SK-N-SH treated with all-trans-retinoic acid at 6 μM for 48 hours (cell line): ENCODE measurements at regions not wholly inside any gene's neighbourhood (a gene's known extent, or its start where the extent isn't known, plus 50 kb on each side); places are given as distances from the start of the nearest gene placed in this dataset.

Experiments
- ARNTL ChIP-seq: fragments of 450-650 bp; formaldehyde crosslinking; IDR thresholded peaks from 2 replicates; pipeline ENCODE4 v1.5.0; 2020; ENCODE audit warnings: low read depth, mild to moderate bottlenecking, moderate library complexity, borderline replicate concordance
- CREB5 ChIP-seq: fragments of 250-450 bp; sonication (Bioruptor Pico); IDR thresholded peaks from 2 replicates; pipeline ENCODE4 v1.5.1; 2020; ENCODE audit warnings: low read depth, mild to moderate bottlenecking, moderate library complexity
- CSDC2 ChIP-seq: fragments of 250-450 bp; sonication (Bioruptor Pico); IDR thresholded peaks from 2 replicates; pipeline ENCODE4 v1.5.0; 2020; ENCODE audit warnings: mild to moderate bottlenecking, moderate library complexity
- OSR1 ChIP-seq: fragments of 250-450 bp; sonication (Bioruptor Pico); IDR thresholded peaks from 2 replicates; pipeline ENCODE4 v1.8.0; 2022; ENCODE audit warnings: moderate library complexity, mild to moderate bottlenecking, inconsistent platforms
- PATZ1 ChIP-seq: fragments of 250-450 bp; sonication (Bioruptor Pico); IDR thresholded peaks from 2 replicates; pipeline ENCODE4 v1.8.0; 2020; ENCODE audit warnings: mild to moderate bottlenecking, moderate library complexity, borderline replicate concordance
- RARB ChIP-seq: fragments of 250-450 bp; sonication (Bioruptor Pico); IDR thresholded peaks from 2 replicates; pipeline ENCODE4 v1.8.0; 2021; ENCODE audit warnings: mild to moderate bottlenecking, moderate library complexity
- SNAI2 ChIP-seq: fragments of 250-450 bp; sonication (Bioruptor Pico); IDR thresholded peaks from 2 replicates; pipeline ENCODE4 v1.5.0; 2020; ENCODE audit warnings: mild to moderate bottlenecking, moderate library complexity
- TCF4 ChIP-seq: fragments of 250-450 bp; sonication (Bioruptor Pico); IDR thresholded peaks from 2 replicates; pipeline ENCODE4 v1.8.0; 2021; ENCODE audit warnings: mild to moderate bottlenecking, moderate library complexity, borderline replicate concordance
- ZC3H10 ChIP-seq: fragments of 250-450 bp; sonication (Bioruptor Pico); IDR thresholded peaks from 2 replicates; pipeline ENCODE4 v1.5.1; 2021; ENCODE audit warnings: mild to moderate bottlenecking, moderate library complexity
- ZFP3 ChIP-seq: fragments of 250-450 bp; sonication (Bioruptor Pico); IDR thresholded peaks from 2 replicates; pipeline ENCODE4 v1.5.0; 2020; ENCODE audit warnings: mild to moderate bottlenecking, moderate library complexity
- ZNF8 ChIP-seq: fragments of 450-650 bp; formaldehyde crosslinking; IDR thresholded peaks from 2 replicates; pipeline ENCODE4 v1.5.0; 2020; ENCODE audit warnings: mild to moderate bottlenecking, moderate library complexity

GRCh38 chr17:77502626-77503292, 362.0 kb downstream of the SEC14L1 start:
- no peak for TF ChIP-seq ZC3H10 (CRISPR knock-in tag)
- TF ChIP-seq ZFP3 (CRISPR knock-in tag) = no peak
- no peak for TF ChIP-seq OSR1 (CRISPR knock-in tag)
- TF ChIP-seq CREB5 (CRISPR knock-in tag) = no peak
- TF ChIP-seq TCF4 (CRISPR knock-in tag) = no peak
- TF ChIP-seq ARNTL = no peak
- no peak for TF ChIP-seq CSDC2 (CRISPR knock-in tag)
- no peak for TF ChIP-seq PATZ1
- TF ChIP-seq RARB (CRISPR knock-in tag) = no peak
- no peak for TF ChIP-seq SNAI2
- no peak for TF ChIP-seq ZNF8
